Left ventricle myocardium inferior (tissue), 1 donor: ENCODE measurements at regions not wholly inside any gene's neighbourhood (a gene's known extent, or its start where the extent isn't known, plus 50 kb on each side); places are given as distances from the start of the nearest gene placed in this dataset.

Experiments
- DNase-seq: peaks from one replicate; pipeline ENCODE4 v3.0.0-alpha.2; 2020
- H3K27ac ChIP-seq: fragments of 200-600 bp; replicated peaks from 2 replicates; pipeline ENCODE4 v1.8.0; 2021
- H3K27me3 ChIP-seq: fragments of 200-600 bp; 2 replicates; pipeline ENCODE4 v1.8.0; 2021; ENCODE audit warnings: low read depth
- H3K36me3 ChIP-seq: fragments of 200-600 bp; 2 replicates; pipeline ENCODE4 v1.8.0; 2021
- H3K4me1 ChIP-seq: fragments of 200-600 bp; 2 replicates; pipeline ENCODE4 v1.8.0; 2021
- H3K4me3 ChIP-seq: fragments of 200-600 bp; 2 replicates; pipeline ENCODE4 v1.8.0; 2021; ENCODE audit warnings: mild to moderate bottlenecking, moderate library complexity
- H3K9me3 ChIP-seq: fragments of 200-600 bp; replicated peaks from 2 replicates; pipeline ENCODE4 v1.8.0; 2021
- CTCF ChIP-seq: fragments of 200-600 bp; IDR thresholded peaks from 2 replicates; pipeline ENCODE4 v1.8.0; 2021; ENCODE audit warnings: antibody characterized with exemption, mild to moderate bottlenecking, borderline replicate concordance
- intact Hi-C: fragments of 100-400 bp; cut with micrococcal nuclease; formaldehyde crosslinking; loops from one replicate; pipeline ENCODE4 v1.11.0; 2022
- donor health status: DM: no; HTN: yes; CAD: no; lungs with severe emphysema.

DNA sequence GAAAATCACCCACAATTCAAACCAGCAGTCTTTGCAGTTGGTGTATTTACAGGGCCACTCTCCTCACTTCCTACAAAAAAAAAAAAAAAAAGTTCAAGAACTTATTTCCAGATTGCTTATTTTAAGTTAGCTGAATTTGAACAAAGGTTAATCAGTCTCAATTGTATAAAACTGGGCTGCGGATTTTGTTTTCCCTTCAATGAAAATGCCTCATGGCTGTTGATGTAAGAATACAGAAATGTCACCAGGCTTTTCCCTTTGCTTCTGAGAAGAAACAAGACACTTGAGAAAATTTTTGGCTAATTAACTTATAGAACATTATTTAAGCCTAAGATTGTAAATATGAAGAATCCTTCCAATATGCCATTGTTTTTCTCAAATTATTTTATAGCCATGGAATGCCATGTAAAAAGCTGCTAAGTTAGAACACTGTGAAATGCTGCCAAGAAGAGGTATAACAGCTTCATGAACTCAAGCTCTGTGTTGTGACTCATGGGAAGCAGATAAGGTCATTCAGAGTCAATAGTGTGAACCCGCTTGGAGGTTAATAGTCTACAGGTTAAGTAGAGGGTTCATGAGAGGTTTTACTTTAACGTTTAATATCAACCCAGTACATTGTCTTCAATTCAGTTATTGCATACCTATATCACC lies 84.3 kb upstream of the ABI3BP start:
- H3K4me3 ChIP-seq, result no peak overlapping the region
- H3K4me1 ChIP-seq, result peaks cover 2% of the 10 kb centered on the region
- no peak overlapping the region for H3K27ac ChIP-seq
- H3K36me3 ChIP-seq, result no peaks in the 10 kb centered on the region
- no peaks in the 10 kb centered on the region for H3K27me3 ChIP-seq
- intact Hi-C loops, result no loop called here
- peaks cover 11% of the 10 kb centered on the region for H3K9me3 ChIP-seq
- no peak for TF ChIP-seq CTCF
- DNase-seq, result no peak

DNA sequence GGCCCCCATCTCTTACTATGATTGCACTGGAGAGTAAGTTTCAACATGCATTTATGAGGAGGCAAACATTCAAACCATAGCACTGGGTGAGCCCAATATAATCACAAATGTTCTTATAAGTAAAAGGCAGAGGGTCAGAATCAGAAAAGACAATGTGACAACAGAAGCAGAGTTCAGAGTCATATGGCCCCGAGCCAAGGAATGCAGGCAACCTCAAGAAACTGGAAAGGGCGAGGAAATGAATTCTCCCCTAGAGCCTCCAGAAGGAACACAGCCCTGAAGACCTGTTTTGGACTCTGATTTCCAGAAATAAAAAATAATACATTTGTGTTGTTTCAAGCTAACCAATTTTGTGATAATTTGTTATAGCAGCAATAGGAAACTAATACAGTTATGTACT lies 81.3 kb upstream of the ABI3BP start:
- no peaks in the 10 kb centered on the region for H3K36me3 ChIP-seq
- H3K4me1 ChIP-seq, result peaks cover 3% of the 10 kb centered on the region
- H3K27ac ChIP-seq, result no peak overlapping the region
- peaks cover 11% of the 10 kb centered on the region for H3K9me3 ChIP-seq
- no peaks in the 10 kb centered on the region for H3K27me3 ChIP-seq
- DNase-seq, result no peak
- no peak for TF ChIP-seq CTCF
- no peak overlapping the region for H3K4me3 ChIP-seq
- intact Hi-C loops, result no loop called here

DNA sequence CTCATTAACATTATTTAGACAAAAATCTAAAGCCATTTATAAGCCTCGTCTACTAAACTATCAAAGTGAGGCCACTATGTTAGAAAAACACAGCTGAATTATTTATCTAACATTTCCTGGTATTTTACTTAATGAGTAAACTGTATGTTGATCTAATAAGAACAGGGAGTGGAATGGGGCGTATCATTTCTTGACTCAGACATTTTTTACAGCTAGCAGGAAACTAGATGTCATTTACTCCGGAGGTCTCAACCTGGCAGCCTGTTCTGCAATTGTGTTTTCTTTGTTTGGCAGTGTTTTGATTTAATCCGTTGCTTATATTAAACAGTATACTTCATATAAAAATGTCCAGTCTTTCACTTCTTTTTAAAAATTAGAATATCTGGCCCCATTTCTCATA lies 79.1 kb upstream of the ABI3BP start:
- TF ChIP-seq CTCF, result no peak
- no peak overlapping the region for H3K27ac ChIP-seq
- H3K27me3 ChIP-seq, result no peaks in the 10 kb centered on the region
- intact Hi-C loops, result no loop called here
- H3K4me3 ChIP-seq, result no peak overlapping the region
- no peak for DNase-seq
- H3K4me1 ChIP-seq, result peaks cover 3% of the 10 kb centered on the region
- no peaks in the 10 kb centered on the region for H3K36me3 ChIP-seq
- peaks cover 11% of the 10 kb centered on the region for H3K9me3 ChIP-seq

DNA sequence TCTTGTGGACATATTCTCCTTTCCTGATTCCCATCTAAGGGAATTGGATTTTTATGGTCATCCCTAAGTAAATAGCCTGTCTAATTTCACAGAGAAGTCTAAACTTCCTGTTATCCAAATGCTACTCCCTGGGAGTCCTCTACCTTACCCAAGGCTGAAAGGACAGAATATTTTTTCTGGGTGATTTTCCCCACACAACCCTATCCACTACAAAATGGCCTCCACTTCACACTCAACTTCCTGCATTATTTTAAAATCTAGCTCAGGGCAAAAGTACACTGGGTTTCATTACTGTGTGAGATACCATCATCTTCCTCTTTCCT lies 77.5 kb upstream of the ABI3BP start:
- peaks cover 10% of the 10 kb centered on the region for H3K4me1 ChIP-seq
- H3K9me3 ChIP-seq, result peaks cover 11% of the 10 kb centered on the region
- no peaks in the 10 kb centered on the region for H3K36me3 ChIP-seq
- no peak overlapping the region for H3K27ac ChIP-seq
- no peak for TF ChIP-seq CTCF
- H3K27me3 ChIP-seq, result no peaks in the 10 kb centered on the region
- DNase-seq, result no peak
- no peak overlapping the region for H3K4me3 ChIP-seq
- intact Hi-C loops, result no loop called here

GRCh38 chr3:101069901-101070798 lies 76.9 kb upstream of the ABI3BP start:
- intact Hi-C loops, result no loop called here
- H3K27ac ChIP-seq, result no peak overlapping the region
- H3K27me3 ChIP-seq, result no peaks in the 10 kb centered on the region
- H3K36me3 ChIP-seq, result no peaks in the 10 kb centered on the region
- peaks cover 11% of the 10 kb centered on the region for H3K9me3 ChIP-seq
- peak; percentile 79 for TF ChIP-seq CTCF
- DNase-seq, result peak; percentile 44
- peaks cover 10% of the 10 kb centered on the region for H3K4me1 ChIP-seq
- H3K4me3 ChIP-seq, result no peak overlapping the region
